ENCODE measurements at regions not wholly inside any gene's neighbourhood (a gene's known extent, or its start where the extent isn't known, plus 50 kb on each side); places are given as distances from the start of the nearest gene placed in this dataset.

DNA sequence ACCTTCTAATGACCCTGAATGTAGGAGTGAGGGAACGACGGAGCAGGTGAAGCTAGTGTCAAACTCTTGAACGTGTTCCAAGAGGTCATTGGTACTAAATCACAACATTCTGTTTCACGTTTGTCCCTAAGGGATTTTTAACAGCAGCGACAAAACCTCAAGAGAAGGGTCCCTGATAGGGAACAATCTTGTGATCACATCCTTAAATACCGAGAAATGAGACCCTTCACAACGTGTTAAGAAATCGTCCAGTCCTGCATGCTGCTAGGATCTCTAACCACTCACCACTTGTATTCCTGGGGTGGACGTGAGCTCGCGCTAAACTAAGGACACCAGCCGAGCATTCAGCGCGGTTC is 134.1 kb upstream of the KRAS start:
- DNase-seq, result no peak
- TF ChIP-seq, protein P1, sequence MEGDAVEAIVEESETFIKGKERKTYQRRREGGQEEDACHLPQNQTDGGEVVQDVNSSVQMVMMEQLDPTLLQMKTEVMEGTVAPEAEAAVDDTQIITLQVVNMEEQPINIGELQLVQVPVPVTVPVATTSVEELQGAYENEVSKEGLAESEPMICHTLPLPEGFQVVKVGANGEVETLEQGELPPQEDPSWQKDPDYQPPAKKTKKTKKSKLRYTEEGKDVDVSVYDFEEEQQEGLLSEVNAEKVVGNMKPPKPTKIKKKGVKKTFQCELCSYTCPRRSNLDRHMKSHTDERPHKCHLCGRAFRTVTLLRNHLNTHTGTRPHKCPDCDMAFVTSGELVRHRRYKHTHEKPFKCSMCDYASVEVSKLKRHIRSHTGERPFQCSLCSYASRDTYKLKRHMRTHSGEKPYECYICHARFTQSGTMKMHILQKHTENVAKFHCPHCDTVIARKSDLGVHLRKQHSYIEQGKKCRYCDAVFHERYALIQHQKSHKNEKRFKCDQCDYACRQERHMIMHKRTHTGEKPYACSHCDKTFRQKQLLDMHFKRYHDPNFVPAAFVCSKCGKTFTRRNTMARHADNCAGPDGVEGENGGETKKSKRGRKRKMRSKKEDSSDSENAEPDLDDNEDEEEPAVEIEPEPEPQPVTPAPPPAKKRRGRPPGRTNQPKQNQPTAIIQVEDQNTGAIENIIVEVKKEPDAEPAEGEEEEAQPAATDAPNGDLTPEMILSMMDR (IDR thresholded peaks at IDR 0.05 in 4 of 5, conservative IDR thresholded peaks at IDR 0.05 in 1 of 5), result no peak
- TF ChIP-seq POLR2A (IDR thresholded peaks at IDR 0.05), result no peak
- intact Hi-C loops (cut with DNase I; ENCODE audit: low total_unique reads) (no loop called here), in situ Hi-C loops (cut with MboI; ENCODE audit: low sequenced_read_pairs in 4 of 4) (no loop called here)
- no peaks in the 10 kb centered on the region for H3K27me3 ChIP-seq
- peak overlapping the region; percentile 91 to 98 (median 96) for H3K27ac ChIP-seq
- no peaks in the 10 kb centered on the region for H3K9me3 ChIP-seq
- H3K4me1 ChIP-seq, result peaks cover 0 to 6% of the 10 kb centered on the region in 2 donors
- no peaks in the 10 kb centered on the region for H3K36me3 ChIP-seq
- ATAC-seq, result peak in 1 of 2 donors; percentile 8
- H3K4me3 ChIP-seq, result peak overlapping the region; percentile 69 to 90 (median 82)

DNA sequence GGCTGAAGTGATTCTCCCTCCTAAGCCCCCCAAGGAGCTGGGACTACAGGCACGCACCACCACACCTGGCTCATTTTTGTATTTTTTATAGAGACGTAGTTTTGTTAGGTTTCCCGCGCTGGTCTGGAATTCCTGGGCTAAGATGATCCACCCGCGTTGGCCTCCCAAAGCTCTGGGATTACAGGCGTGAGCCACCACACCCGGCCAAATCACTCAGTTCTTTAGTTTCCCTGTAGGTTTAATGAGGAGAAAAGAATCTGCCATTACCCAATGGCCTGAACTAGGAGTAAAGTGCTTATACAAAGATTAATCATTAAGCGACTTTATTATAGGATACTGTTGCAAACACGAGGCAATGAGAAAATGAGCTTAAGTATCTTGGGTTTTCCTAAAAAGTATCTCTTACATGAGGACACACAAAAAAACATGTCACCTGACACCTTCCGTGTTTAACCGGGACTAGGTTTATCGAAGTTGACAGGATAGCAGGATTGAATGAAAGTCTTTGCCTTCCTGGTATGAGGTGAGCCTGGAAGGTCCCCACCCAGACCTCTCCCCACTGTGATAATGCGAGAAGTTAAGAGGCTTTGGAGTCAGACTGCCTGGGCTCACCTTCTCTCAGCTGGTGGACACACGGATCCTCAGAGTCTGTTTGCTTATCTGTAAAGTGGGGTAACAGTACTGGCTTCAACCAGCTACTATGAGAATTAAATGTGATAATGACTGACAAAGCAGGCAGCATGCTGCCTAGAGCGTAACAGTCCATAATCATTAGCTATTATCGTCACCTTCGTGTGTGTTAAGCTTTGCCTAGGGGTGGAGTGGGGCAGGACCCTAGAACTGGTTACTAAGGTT is 133.5 kb upstream of the KRAS start:
- Histone ChIP-seq H3K9me3 (no peaks in the 10 kb centered on the region), H3K4me3 (peak overlapping the region in 1 of 4 donors; percentile 86), H3K4me1 (peaks cover 0 to 6% of the 10 kb centered on the region in 2 donors), H3K27ac (peak overlapping the region; percentile 91 to 98 (median 96)), H3K36me3 (no peaks in the 10 kb centered on the region), H3K27me3 (no peaks in the 10 kb centered on the region)
- in situ Hi-C loops (cut with MboI; ENCODE audit: low sequenced_read_pairs in 4 of 4) (no loop called here), intact Hi-C loops (cut with DNase I; ENCODE audit: low total_unique reads) (no loop called here)
- ATAC-seq (no peak), DNase-seq (no peak)
- TF ChIP-seq, protein P1 (IDR thresholded peaks at IDR 0.05 in 4 of 5, conservative IDR thresholded peaks at IDR 0.05 in 1 of 5), result no peak
- no peak for TF ChIP-seq POLR2A (IDR thresholded peaks at IDR 0.05)

DNA sequence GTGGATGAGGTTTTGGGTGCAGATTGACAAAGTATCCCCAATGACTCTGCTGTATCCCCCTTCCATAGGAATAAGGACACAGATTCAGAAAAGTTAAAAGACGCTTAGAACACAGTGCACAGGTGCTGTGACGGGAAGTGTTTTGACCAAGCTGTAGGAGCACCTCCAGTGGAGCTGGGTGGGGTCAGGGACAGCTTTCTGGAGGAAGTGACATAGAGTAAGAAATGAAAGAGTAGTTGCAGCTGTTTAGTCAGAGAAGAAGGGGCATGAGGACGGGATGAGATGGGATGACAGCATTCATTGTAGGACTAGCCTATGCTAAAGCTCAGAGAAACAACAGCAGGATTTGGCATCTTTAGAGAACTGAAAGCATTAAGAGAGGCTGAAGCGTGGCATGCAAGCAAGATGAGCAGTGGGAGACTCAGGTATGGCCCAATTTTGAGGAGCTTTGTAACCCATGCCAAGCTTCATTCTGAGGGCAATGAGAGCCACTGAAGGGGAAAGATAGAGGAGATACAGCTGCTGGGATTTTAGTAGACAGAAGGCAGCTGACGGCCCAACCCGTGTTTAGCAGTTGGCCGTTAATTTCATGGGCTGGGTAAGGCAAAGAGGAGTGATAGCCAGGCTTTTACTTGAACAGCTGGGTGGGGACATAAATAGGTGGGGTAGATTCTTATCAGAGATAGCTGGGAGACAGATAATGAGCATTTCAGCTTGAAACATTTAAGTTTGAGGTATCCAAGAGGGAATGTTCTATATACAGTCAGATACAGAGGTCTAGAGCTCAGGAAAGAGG is 131.8 kb upstream of the KRAS start:
- TF ChIP-seq POLR2A (IDR thresholded peaks at IDR 0.05), result no peak
- TF ChIP-seq, protein P1 (IDR thresholded peaks at IDR 0.05 in 4 of 5, conservative IDR thresholded peaks at IDR 0.05 in 1 of 5), result no peak
- intact Hi-C loops (cut with DNase I; ENCODE audit: low total_unique reads) (no loop called here), in situ Hi-C loops (cut with MboI; ENCODE audit: low sequenced_read_pairs in 4 of 4) (no loop called here)

DNA sequence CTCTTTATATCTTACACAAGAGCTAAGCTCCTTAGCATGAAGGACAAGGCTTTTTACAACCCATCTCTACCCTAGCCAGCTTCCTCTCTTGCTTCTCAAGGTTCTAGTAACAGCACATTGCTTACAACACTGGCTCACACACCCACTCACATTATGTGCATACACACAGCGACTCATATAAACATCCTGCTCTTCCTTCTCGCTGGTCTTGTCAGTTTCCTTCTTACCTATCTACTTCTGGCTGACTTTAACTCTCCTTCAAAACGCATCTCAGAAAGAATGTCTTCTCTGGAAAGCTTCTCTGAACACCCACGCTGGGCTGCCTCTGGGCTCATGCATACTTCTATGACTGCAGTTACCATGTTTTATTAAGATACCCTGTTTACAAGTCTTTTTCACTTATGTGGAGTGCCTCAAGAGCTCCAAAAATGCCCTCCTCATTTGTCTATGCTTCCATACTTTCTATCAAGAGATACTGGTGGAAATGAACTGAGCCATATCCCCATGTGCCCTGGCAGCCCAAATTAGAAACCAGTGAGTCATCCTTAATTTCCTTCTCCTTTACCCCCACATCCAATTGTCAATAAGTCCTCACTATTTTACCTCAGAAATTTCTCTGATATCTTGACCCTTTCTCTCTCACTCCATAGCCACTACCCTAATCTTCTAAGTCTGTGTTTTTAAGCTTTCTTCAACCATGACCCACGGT is 126.9 kb upstream of the KRAS start:
- in situ Hi-C loops (cut with MboI; ENCODE audit: low sequenced_read_pairs in 4 of 4), result no loop called here
- H3K4me3 ChIP-seq, result no peak overlapping the region
- DNase-seq (no peak), ATAC-seq (no peak)
- H3K27me3 ChIP-seq, result no peaks in the 10 kb centered on the region
- intact Hi-C loops (cut with DNase I; ENCODE audit: low total_unique reads), result no loop called here
- no peaks in the 10 kb centered on the region for H3K4me1 ChIP-seq
- no peak overlapping the region for H3K27ac ChIP-seq
- no peaks in the 10 kb centered on the region for H3K36me3 ChIP-seq
- no peaks in the 10 kb centered on the region for H3K9me3 ChIP-seq
- TF ChIP-seq POLR2A (IDR thresholded peaks at IDR 0.05), result no peak
- TF ChIP-seq, protein P1 (IDR thresholded peaks at IDR 0.05 in 4 of 5, conservative IDR thresholded peaks at IDR 0.05 in 1 of 5), result no peak

More for the DNA sequence above, 131.8 kb upstream of the KRAS start:
- H3K4me3 ChIP-seq, result no peak overlapping the region
- H3K36me3 ChIP-seq, result no peaks in the 10 kb centered on the region
- DNase-seq (no peak), ATAC-seq (no peak)
- H3K27ac ChIP-seq, result no peak overlapping the region
- H3K27me3 ChIP-seq, result no peaks in the 10 kb centered on the region
- H3K4me1 ChIP-seq, result peaks cover 0 to 6% of the 10 kb centered on the region in 2 donors
- no peaks in the 10 kb centered on the region for H3K9me3 ChIP-seq

Data from gastrocnemius medialis (tissue), 4 donors.